ENCODE measurements at regions not wholly inside any gene's neighbourhood (a gene's known extent, or its start where the extent isn't known, plus 50 kb on each side); places are given as distances from the start of the nearest gene placed in this dataset.

- no peak for DNase-seq (ENCODE audit: low read depth)
Observed at GRCh38 chr1:98035602-98036002, 114.8 kb upstream of the DPYD start.

DNA sequence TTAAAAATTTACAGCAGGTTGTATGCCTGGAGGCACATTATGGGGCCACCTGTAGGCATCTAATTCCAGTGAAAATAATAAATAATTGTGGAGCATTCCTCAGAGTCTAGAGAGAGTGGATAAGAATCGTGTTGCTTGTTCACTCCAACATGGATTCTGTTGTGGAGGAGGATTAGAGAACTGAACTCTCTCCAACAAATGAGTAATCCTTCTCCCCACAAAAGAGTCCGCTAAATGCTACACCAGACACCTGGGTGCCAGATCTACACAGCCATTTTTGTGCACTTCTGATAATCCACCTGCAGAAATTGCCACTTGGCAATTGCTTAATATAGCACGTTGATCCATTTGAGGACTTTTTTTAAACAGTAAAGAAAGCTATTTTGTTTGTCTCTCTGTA, 113.7 kb upstream of the DPYD start:
- DNase-seq (ENCODE audit: low read depth), result no peak

DNA sequence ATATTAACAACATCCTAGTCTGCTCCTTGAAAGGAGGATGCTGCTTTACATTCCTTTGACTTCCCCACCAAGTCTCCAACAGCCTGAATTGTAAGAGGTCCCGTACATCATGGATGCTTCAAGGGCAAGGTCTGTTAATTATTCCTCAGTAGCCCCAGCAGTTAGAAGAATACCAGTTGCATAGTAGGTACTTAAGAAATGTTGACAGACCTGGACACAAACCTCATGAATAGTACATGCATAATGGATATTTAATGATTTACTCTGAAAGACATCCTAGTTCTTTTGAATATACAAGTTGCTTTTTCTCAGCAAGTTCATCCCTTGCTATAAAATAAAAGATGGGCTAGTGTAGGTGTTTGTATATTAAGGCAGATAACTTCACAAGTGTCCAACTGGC, 112.1 kb upstream of the DPYD start:
- DNase-seq (ENCODE audit: low read depth), result no peak

GRCh38 chr1:98030976-98031375, 110.1 kb upstream of the DPYD start:
- no peak for DNase-seq (ENCODE audit: low read depth)

- DNase-seq (ENCODE audit: low read depth), result no peak
Observed at GRCh38 chr1:98030483-98030882, 109.6 kb upstream of the DPYD start.

DNA sequence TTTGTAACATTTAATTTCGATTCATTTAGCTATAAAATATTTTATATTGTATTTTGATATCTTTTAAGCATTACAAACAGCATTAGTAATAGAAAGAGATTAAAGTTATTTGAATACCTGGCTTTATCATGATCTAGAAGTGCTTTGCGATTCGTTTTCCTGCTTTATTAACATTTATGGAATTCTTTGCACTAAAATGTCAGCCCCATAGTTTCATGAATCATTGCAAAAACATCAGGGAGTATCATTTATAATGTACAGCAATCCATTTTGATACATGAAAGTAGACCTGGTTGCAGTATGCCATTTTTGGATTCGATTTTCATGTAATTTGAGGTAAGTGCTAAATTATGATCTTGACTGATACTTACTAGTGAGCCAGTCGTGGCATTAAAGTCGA, 108.0 kb upstream of the DPYD start:
- no peak for DNase-seq (ENCODE audit: low read depth)

DNA sequence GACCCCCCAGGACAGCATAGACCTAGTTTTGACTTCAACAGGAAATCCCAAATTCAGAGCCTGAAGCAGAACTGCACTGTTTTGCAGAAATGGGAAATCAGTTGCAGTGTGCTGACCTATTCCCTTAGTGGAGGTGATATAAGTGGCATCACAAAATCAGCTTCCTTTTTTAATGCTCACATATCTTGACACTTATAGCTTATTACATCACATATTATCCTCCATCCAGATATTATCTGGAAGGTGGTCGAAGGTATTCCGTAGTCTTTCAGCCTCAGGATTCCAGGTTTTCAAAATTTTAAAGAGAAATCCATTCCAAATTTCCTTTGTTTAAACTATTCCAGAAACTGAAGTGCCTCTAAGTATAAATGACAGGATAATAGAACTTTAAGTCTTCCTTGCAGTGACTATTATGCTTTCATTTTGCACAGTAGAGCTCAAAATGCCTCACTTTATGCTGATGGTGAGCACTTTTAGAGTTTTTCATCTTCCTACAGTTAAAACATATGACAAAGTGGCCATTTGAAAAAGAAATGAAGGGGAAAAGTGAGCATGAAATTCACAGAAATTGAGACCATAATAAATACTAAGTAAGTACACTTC, 106.4 kb upstream of the DPYD start:
- DNase-seq (ENCODE audit: low read depth), result no peak

GRCh38 chr1:98025858-98026257, 105.0 kb upstream of the DPYD start:
- DNase-seq (ENCODE audit: low read depth), result no peak

GRCh38 chr1:98021126-98021525, 100.3 kb upstream of the DPYD start:
- DNase-seq (ENCODE audit: low read depth), result no peak

- no peak for DNase-seq (ENCODE audit: low read depth)
Observed at GRCh38 chr1:98019747-98020146, 98.9 kb upstream of the DPYD start.

DNA sequence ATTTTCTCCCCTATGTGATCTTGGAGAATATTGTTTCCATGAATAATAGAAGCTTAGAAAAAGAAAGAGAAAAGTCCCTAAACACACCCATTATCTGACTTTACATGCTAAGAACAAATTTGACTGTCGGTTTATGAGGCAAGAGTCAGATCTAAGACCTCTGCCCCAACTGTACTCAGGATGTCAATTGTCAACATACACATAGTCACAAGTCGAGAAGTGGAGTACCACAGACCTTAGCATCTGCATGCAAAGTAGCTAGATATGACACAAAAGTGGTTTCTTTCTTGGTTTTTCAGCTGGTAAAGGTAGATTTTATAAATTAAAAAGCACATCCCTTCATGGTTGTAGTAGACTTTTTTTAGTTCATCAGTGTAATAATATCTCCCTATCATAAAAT, 97.2 kb upstream of the DPYD start:
- no peak for DNase-seq (ENCODE audit: low read depth)

DNA sequence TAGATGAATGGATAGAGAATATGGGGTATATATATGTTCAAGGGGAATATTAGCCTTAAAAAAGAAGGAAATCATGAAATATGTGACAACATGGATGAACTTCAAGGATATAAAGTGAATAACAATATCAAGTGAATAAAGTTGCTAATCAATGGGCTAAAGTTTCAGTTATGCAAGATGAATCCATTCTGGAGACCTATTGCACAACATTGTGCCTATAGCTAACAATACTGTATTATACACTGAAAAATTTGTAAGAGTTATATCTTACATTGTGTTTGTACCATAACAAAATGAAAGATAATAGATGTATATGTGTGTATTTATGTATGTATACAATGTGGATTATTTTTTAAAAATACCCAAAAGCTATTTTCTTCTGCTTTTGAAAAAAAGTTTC, 96.3 kb upstream of the DPYD start:
- DNase-seq (ENCODE audit: low read depth), result no peak

DNA sequence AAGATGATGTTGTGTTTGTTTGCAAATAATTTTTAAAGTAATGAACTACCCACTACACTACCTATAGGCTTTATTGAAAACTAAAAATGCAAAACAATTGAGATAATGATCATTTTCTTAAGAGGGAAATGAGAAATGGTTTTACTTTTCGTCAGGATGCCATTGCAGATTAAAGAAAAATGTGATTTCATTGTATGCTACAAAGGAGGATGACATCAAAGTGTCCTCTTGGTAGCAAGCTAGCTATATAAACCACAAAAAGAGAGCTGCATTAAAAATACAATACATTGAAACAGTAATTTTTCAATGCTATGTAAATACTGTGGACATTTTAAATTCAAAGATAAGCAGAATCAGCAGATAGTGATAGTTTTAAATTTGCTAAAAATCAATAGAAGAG, 87.5 kb upstream of the DPYD start:
- DNase-seq (ENCODE audit: low read depth), result no peak

- no peak for DNase-seq (ENCODE audit: low read depth)
Observed at GRCh38 chr1:98005326-98006010, 84.6 kb upstream of the DPYD start.

DNA sequence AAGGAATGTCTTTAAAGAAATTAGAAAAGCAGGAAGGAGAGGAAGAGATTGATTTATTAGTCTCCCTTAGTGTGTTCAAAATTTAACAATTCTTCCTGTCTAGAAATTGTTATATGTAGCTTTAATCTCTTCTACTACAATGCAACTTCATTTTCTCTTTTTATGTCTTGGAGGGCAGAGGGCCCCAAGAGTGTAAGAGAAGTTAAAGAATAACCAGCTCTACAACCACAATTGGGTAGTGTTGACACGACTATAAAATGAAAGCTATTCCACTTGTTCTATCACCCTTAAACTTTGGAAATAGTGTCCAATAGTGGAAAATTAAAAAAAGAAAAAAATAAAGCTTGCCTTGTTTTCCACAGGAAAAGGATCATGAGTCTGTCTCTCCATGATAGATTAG, 82.6 kb upstream of the DPYD start:
- no peak for DNase-seq (ENCODE audit: low read depth)

- no peak for DNase-seq (ENCODE audit: low read depth)
Observed at GRCh38 chr1:98002288-98002687, 81.5 kb upstream of the DPYD start.

DNA sequence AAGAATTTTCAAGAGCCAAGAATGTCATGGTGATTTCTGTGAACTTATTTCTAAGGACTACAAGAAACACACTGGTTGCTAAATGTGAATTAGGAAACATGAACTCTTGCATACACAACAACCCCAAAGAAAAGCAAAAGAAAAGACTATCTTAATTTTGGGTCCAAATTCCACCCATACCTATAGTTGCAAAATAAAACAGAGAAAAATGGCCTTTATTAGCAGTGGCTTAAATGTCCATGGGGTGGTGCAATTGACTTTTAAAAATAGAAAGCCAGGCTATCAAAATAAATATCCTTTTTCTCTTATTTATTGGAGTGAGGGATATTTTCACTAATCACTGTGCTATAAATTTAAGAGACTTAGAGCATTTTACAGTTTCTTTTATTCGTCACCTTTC, 80.9 kb upstream of the DPYD start:
- no peak for DNase-seq (ENCODE audit: low read depth)

- DNase-seq (ENCODE audit: low read depth), result no peak
Observed at GRCh38 chr1:97999320-97999719, 78.5 kb upstream of the DPYD start.

- no peak for DNase-seq (ENCODE audit: low read depth)
Observed at GRCh38 chr1:97996880-97997279, 76.0 kb upstream of the DPYD start.

DNA sequence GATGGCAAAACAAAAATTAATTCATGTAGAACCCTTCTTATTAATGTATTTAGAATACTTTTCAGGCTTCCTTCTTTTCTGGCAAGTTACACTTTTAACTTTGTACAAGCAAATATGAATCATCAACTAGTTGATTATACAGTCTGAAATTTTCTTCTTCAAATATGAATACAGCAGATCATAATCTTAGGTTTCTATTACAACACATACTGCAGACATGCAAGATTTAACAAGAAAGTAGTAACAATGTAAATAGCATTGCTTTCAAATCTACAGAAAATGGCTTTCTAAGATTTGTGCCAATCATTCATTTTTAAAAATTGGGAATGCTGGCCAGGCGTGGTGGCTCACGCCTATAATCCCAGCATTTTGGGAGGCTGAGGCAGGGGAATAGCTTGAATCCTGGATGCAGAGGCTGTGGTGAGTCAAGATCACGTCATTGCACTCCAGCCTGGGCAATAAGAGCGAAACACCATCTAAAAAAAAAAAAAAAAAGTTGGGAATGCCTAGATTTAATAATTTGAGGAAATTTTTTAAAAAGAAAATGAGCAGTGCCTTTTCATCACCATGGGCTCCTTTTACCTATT, 68.4 kb upstream of the DPYD start:
- DNase-seq (ENCODE audit: low read depth), result no peak

GRCh38 chr1:97986041-97987005, 65.5 kb upstream of the DPYD start:
- DNase-seq (ENCODE audit: low read depth), result no peak

- DNase-seq (ENCODE audit: low read depth), result no peak
Observed at GRCh38 chr1:97983126-97983525, 62.3 kb upstream of the DPYD start.

DNA sequence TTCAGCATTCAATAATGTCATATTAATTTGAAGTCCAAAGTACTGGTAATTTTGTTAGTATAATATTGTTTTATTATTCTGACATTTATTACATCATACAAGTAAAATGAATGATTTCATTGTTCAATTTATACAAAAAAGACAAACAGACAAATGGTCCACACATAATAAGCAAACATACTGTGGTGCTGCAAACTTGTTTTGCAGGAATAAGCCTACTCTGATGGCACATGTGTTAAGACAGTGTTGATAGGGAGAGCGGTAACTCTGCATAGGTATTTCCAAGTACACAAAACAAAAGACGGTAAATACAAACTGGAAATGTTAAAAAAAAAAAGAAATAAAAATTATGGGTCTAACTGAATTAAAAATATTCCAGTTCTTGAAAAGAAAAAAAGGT, 59.7 kb upstream of the DPYD start:
- DNase-seq (ENCODE audit: low read depth), result no peak
